HEK293 (cell line): ENCODE measurements at regions not wholly inside any gene's neighbourhood (a gene's known extent, or its start where the extent isn't known, plus 50 kb on each side); places are given as distances from the start of the nearest gene placed in this dataset.
A peak's percentile ranks its signal among the peaks of the same experiment; 100 is the strongest.

Experiments used
- CTCF ChIA-PET: fragments of 350-600 bp; formaldehyde crosslinking; extraction: SDS; loops from one replicate; lab custom pipeline; 2021; ENCODE audit warnings: antibody characterized with exemption; lab: Yijun Ruan, JAX
- POLR2A ChIA-PET: fragments of 300-600 bp; formaldehyde crosslinking; extraction: SDS; loops from one replicate; lab custom pipeline; 2020; ENCODE audit warnings: antibody characterized with exemption, inconsistent platforms; lab: Yijun Ruan, JAX
- H3K27ac ChIP-seq: fragments of 200-500 bp; sonication (Bioruptor generic); 2 replicates; pipeline ENCODE4 v1.5.1; 2014; ENCODE audit warnings: low read depth, low read length, control low read depth, inconsistent platforms; ENCODE audit errors: extremely low read depth
- H3K36me3 ChIP-seq, 2 experiments: fragments of 200-500 bp in 1 of 2; sonication (Bioruptor generic) in 1 of 2; 1 replicate in 1 of 2; 2 replicates in 1 of 2; pipeline ENCODE4 v1.5.1; 2014 to 2017; ENCODE audit warnings: inconsistent platforms in 2 of 2, low read length in 2 of 2; ENCODE audit not compliant: control insufficient read depth in 2 of 2, insufficient read depth in 1 of 2
- H3K4me1 ChIP-seq: fragments of 200-500 bp; sonication (Bioruptor generic); 2 replicates; pipeline ENCODE4 v1.5.1; 2014; ENCODE audit warnings: mild to moderate bottlenecking, low read length, inconsistent platforms; ENCODE audit not compliant: control insufficient read depth, insufficient read depth
- H3K4me3 ChIP-seq: 2 replicates; pipeline ENCODE4 v1.5.1; 2011; ENCODE audit warnings: low read depth, mild to moderate bottlenecking, control low read depth, low read length, moderate library complexity
- H3K9me3 ChIP-seq: fragments of 200-500 bp; sonication (Bioruptor generic); 2 replicates; pipeline ENCODE4 v1.5.1; 2014; ENCODE audit warnings: low read depth, low read length, inconsistent platforms; ENCODE audit not compliant: control insufficient read depth, insufficient read depth
- EGR2 ChIP-seq: fragments of 450-650 bp; formaldehyde crosslinking; IDR thresholded peaks from 2 replicates; pipeline ENCODE4 v1.5.1; 2016; ENCODE audit warnings: low read depth, missing biosample characterization, missing genetic modification characterization
- GLI4 ChIP-seq: fragments of 450-650 bp; formaldehyde crosslinking; IDR thresholded peaks from 2 replicates; pipeline ENCODE4 v1.5.1; 2016; ENCODE audit warnings: missing biosample characterization, missing genetic modification characterization
- HOXD13 ChIP-seq: sonication (generic); formaldehyde crosslinking; IDR thresholded peaks from 2 replicates; pipeline ENCODE4 v1.8.0; 2022; ENCODE audit warnings: missing genetic modification reagents, borderline replicate concordance
- KLF1 ChIP-seq: fragments of 450-650 bp; formaldehyde crosslinking; IDR thresholded peaks from 2 replicates; pipeline ENCODE4 v1.5.1; 2016; ENCODE audit warnings: missing biosample characterization, missing genetic modification characterization
- MEIS1 ChIP-seq: sonication (generic); formaldehyde crosslinking; IDR thresholded peaks from 2 replicates; pipeline ENCODE4 v1.8.1; 2022; ENCODE audit warnings: missing genetic modification reagents, mild to moderate bottlenecking, borderline replicate concordance
- OSR2 ChIP-seq: fragments of 450-650 bp; formaldehyde crosslinking; IDR thresholded peaks from 2 replicates; pipeline ENCODE4 v1.5.1; 2016; ENCODE audit warnings: missing biosample characterization, missing genetic modification characterization
- ZBTB1 ChIP-seq: fragments of 450-650 bp; formaldehyde crosslinking; IDR thresholded peaks from 2 replicates; pipeline ENCODE4 v1.5.1; 2016; ENCODE audit warnings: missing biosample characterization, missing genetic modification characterization
- ZFHX2 ChIP-seq: fragments of 450-650 bp; formaldehyde crosslinking; conservative IDR thresholded peaks from 2 replicates; pipeline ENCODE4 v1.5.1; 2016; ENCODE audit warnings: missing biosample characterization, missing genetic modification characterization
- ZIC2 ChIP-seq: fragments of 450-650 bp; formaldehyde crosslinking; IDR thresholded peaks from 2 replicates; pipeline ENCODE4 v1.5.1; 2016; ENCODE audit warnings: missing biosample characterization, missing genetic modification characterization
- ZNF23 ChIP-seq: fragments of 450-650 bp; formaldehyde crosslinking; IDR thresholded peaks from 2 replicates; pipeline ENCODE4 v1.5.1; 2016; ENCODE audit warnings: missing biosample characterization, missing genetic modification characterization, borderline replicate concordance
- ZNF354C ChIP-seq: fragments of 450-650 bp; formaldehyde crosslinking; IDR thresholded peaks from 2 replicates; pipeline ENCODE4 v1.5.1; 2016; ENCODE audit warnings: missing biosample characterization, missing genetic modification characterization, low read depth, borderline replicate concordance
- ZNF362 ChIP-seq: fragments of 450-650 bp; formaldehyde crosslinking; IDR thresholded peaks from 2 replicates; pipeline ENCODE4 v1.5.1; 2016; ENCODE audit warnings: missing biosample characterization, missing genetic modification characterization
- ZNF37A ChIP-seq: fragments of 450-650 bp; IDR thresholded peaks from 2 replicates; pipeline ENCODE4 v1.5.1; 2018; ENCODE audit warnings: missing biosample characterization, missing genetic modification characterization
- ZNF433 ChIP-seq: fragments of 450-650 bp; formaldehyde crosslinking; IDR thresholded peaks from 2 replicates; pipeline ENCODE4 v1.5.1; 2016; ENCODE audit warnings: missing biosample characterization, missing genetic modification characterization, low read depth
- ZNF488 ChIP-seq: fragments of 450-650 bp; formaldehyde crosslinking; IDR thresholded peaks from 2 replicates; pipeline ENCODE4 v1.5.1; 2016; ENCODE audit warnings: missing biosample characterization, missing genetic modification characterization
- ZNF626 ChIP-seq: fragments of 450-650 bp; sonication (Bioruptor Pico); formaldehyde crosslinking; IDR thresholded peaks from 2 replicates; pipeline ENCODE4 v1.5.1; 2018; ENCODE audit warnings: missing biosample characterization, missing genetic modification characterization, inconsistent platforms
- ZNF645 ChIP-seq: fragments of 450-650 bp; formaldehyde crosslinking; IDR thresholded peaks from 2 replicates; pipeline ENCODE4; 2016; ENCODE audit warnings: missing biosample characterization, missing genetic modification characterization
- ZNF660 ChIP-seq: fragments of 450-650 bp; IDR thresholded peaks from 2 replicates; pipeline ENCODE4 v1.5.1; 2018; ENCODE audit warnings: missing biosample characterization, mild to moderate bottlenecking, missing genetic modification characterization
- ZNF837 ChIP-seq: fragments of 450-650 bp; formaldehyde crosslinking; IDR thresholded peaks from 2 replicates; pipeline ENCODE4 v1.5.1; 2016; ENCODE audit warnings: missing biosample characterization, missing genetic modification characterization
- ZSCAN30 ChIP-seq: fragments of 450-650 bp; IDR thresholded peaks from 2 replicates; pipeline ENCODE4 v1.5.1; 2018; ENCODE audit warnings: missing biosample characterization, mild to moderate bottlenecking, missing genetic modification characterization, moderate library complexity
- ZSCAN4 ChIP-seq: fragments of 450-650 bp; formaldehyde crosslinking; IDR thresholded peaks from 2 replicates; pipeline ENCODE4 v1.5.1; 2017; ENCODE audit warnings: missing biosample characterization, missing genetic modification characterization

- 0 out of 2 replicates have a peak, but pooled peaks have one; percentile 23 for TF ChIP-seq KLF1 (tag by site-specific recombination)
- TF ChIP-seq EGR2, result peak; percentile 46; the same call in 1 of the 2 replicates
- TF ChIP-seq ZSCAN4 (tag by site-specific recombination), result no peak
- TF ChIP-seq ZFHX2 (tag by site-specific recombination), result peak; percentile 38
- TF ChIP-seq, all 188 proteins: peak for 3
- Histone ChIP-seq H3K4me3 (no peak overlapping the region), H3K4me1 (no peaks in the 10 kb centered on the region), H3K27ac (no peak overlapping the region), H3K36me3 (no peaks in the 10 kb centered on the region), H3K9me3 (no peaks in the 10 kb centered on the region)
- POLR2A ChIA-PET, result no interaction called here
- CTCF ChIA-PET, result interaction anchor here (1.6 to 2.3 kb wide), 2 partner anchors 35 to 169 kb away, joined by 5 to 7 read pairs; no protein-coding TSS in a partner anchor
Observed at GRCh38 chr20:40776466-40777457, 87.7 kb upstream of the MAFB start.

GRCh38 chr20:40777653-40778052 is 88.6 kb upstream of the MAFB start:
- TF ChIP-seq ZBTB1 (tag by site-specific recombination), result no peak
- no peak for TF ChIP-seq ZNF37A (tag by site-specific recombination)
- TF ChIP-seq ZSCAN30 (tag by site-specific recombination), result no peak
- TF ChIP-seq ZNF626 (tag by site-specific recombination), result no peak
- TF ChIP-seq KLF1 (tag by site-specific recombination), result no peak
- TF ChIP-seq ZNF660 (tag by site-specific recombination), result no peak
- no peak for TF ChIP-seq EGR2
- no peak for TF ChIP-seq ZNF23 (tag by site-specific recombination)
- no peak for TF ChIP-seq ZNF488 (tag by site-specific recombination)
- no peak for TF ChIP-seq HOXD13 (CRISPR knock-in tag)
- no peak for TF ChIP-seq ZIC2 (tag by site-specific recombination)
- H3K4me3 ChIP-seq, result no peak overlapping the region
- H3K4me1 ChIP-seq, result no peaks in the 10 kb centered on the region
- no peak overlapping the region for H3K27ac ChIP-seq
- CTCF ChIA-PET, result no interaction called here
- H3K36me3 ChIP-seq, result no peaks in the 10 kb centered on the region
- POLR2A ChIA-PET, result no interaction called here
- H3K9me3 ChIP-seq, result no peaks in the 10 kb centered on the region

- no peak for TF ChIP-seq ZNF645
- TF ChIP-seq ZNF433, result no peak
- TF ChIP-seq ZNF354C (tag by site-specific recombination), result no peak
- TF ChIP-seq ZNF837 (tag by site-specific recombination), result no peak
- no peak for TF ChIP-seq GLI4 (tag by site-specific recombination)
- TF ChIP-seq ZNF362 (tag by site-specific recombination), result no peak
- TF ChIP-seq OSR2 (tag by site-specific recombination), result no peak
- TF ChIP-seq MEIS1 (CRISPR knock-in tag), result no peak
- TF ChIP-seq ZNF23 (tag by site-specific recombination), result no peak
- ChIA-PET POLR2A (no interaction called here), CTCF (interaction anchor here (0.6 kb wide), 1 partner anchor 1288 kb away, joined by 5 read pairs; no protein-coding TSS in a partner anchor)
- Histone ChIP-seq H3K27ac (no peak overlapping the region), H3K36me3 (no peaks in the 10 kb centered on the region), H3K4me3 (no peak overlapping the region), H3K4me1 (no peaks in the 10 kb centered on the region), H3K9me3 (no peaks in the 10 kb centered on the region)
Observed at GRCh38 chr20:40778894-40779496, 90.0 kb upstream of the MAFB start.
